GM12864 (cell line): ENCODE measurements at regions not wholly inside any gene's neighbourhood (a gene's known extent, or its start where the extent isn't known, plus 50 kb on each side); places are given as distances from the start of the nearest gene placed in this dataset.

Experiments used
- DNase-seq: peaks from one replicate; pipeline ENCODE4 v3.0.0-alpha.2; 2011; ENCODE audit warnings: low read depth
- H3K4me3 ChIP-seq: 2 replicates; pipeline ENCODE4 v1.5.1; 2011; ENCODE audit warnings: mild to moderate bottlenecking, low read depth, low read length, control low read depth
- CTCF ChIP-seq: IDR thresholded peaks from 2 replicates; pipeline ENCODE4 v1.5.1; 2011; ENCODE audit warnings: low read depth, mild to moderate bottlenecking, moderate library complexity, low read length, control low read depth, inconsistent platforms; ENCODE audit errors: missing control alignments

GRCh38 chr5:68565427-68565826 is 349.9 kb downstream of the PIK3R1 start:
- no peak overlapping the region for H3K4me3 ChIP-seq
- TF ChIP-seq CTCF = no peak
- DNase-seq = peak; percentile 4

GRCh38 chr5:68576805-68577204 is 361.2 kb downstream of the PIK3R1 start:
- H3K4me3 ChIP-seq = no peak overlapping the region
- TF ChIP-seq CTCF = no peak
- DNase-seq = no peak

- no peak for TF ChIP-seq CTCF
- no peak overlapping the region for H3K4me3 ChIP-seq
- no peak for DNase-seq
Measured at GRCh38 chr5:68582284-68582683, 366.7 kb downstream of the PIK3R1 start.

- TF ChIP-seq CTCF = no peak
- DNase-seq = no peak
- no peak overlapping the region for H3K4me3 ChIP-seq
Measured at GRCh38 chr5:68587171-68587570, 371.6 kb downstream of the PIK3R1 start.

- DNase-seq = no peak
- no peak for TF ChIP-seq CTCF
- H3K4me3 ChIP-seq = no peak overlapping the region
Measured at GRCh38 chr5:68591850-68592249, 376.3 kb downstream of the PIK3R1 start.

GRCh38 chr5:68592351-68592750 is 376.8 kb downstream of the PIK3R1 start:
- no peak for TF ChIP-seq CTCF
- no peak for DNase-seq

GRCh38 chr5:68593211-68593671 is 377.7 kb downstream of the PIK3R1 start:
- DNase-seq = no peak
- no peak overlapping the region for H3K4me3 ChIP-seq
- no peak for TF ChIP-seq CTCF

More at GRCh38 chr5:68592351-68592750, 376.8 kb downstream of the PIK3R1 start:
- H3K4me3 ChIP-seq = no peak overlapping the region
